HT1080 (cell line): ENCODE measurements at regions not wholly inside any gene's neighbourhood (a gene's known extent, or its start where the extent isn't known, plus 50 kb on each side); places are given as distances from the start of the nearest gene placed in this dataset.

ENCODE experiments used
- DNase-seq: peaks from one replicate; pipeline ENCODE4 v3.0.0-alpha.2; 2015; ENCODE audit warnings: low read depth

DNA sequence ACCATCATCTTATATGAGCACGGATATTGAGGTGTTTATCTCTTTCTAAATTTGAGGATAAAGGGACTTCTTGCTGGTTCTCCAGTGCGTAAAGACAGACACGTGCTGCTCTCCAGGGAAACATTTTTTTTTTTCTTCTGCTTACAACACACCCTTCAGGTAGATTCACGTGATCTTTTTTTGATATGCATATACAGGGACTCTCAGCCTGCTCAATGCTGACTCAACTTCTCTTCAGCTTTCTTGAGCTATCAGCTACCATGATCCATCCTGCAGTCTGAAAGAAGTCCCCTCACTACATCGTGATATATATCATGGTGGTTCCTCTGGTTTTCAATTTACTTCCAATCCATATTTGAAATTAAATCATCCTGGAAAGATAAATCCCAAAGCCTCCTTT is 87.1 kb upstream of the SLITRK3 start:
- DNase-seq = no peak

DNA sequence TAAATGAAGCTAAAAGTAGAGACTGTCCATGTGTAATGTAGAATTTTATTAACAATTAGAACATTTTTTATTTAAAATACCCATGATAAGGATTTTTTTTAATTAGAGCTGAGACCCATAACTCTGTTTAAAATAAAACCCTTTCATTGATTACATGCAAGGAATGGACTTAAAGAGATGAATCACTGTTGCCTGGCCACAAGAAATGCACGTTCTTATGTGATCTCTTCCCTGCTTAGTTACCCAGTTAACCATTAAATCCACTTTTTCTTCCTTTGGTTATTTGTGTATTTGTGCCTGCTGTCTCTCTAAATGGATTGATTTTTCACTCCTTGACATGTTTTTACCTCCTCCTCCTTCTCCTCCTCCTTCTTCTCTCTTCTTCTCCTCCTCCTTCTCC is 83.3 kb upstream of the SLITRK3 start:
- no peak for DNase-seq

GRCh38 chr3:165273411-165273810 is 77.2 kb upstream of the SLITRK3 start:
- DNase-seq = no peak

- DNase-seq = peak; percentile 47
Observed at GRCh38 chr3:165259541-165260193, 63.5 kb upstream of the SLITRK3 start.

GRCh38 chr3:165256554-165257065 is 60.4 kb upstream of the SLITRK3 start:
- DNase-seq = peak; percentile 21

DNA sequence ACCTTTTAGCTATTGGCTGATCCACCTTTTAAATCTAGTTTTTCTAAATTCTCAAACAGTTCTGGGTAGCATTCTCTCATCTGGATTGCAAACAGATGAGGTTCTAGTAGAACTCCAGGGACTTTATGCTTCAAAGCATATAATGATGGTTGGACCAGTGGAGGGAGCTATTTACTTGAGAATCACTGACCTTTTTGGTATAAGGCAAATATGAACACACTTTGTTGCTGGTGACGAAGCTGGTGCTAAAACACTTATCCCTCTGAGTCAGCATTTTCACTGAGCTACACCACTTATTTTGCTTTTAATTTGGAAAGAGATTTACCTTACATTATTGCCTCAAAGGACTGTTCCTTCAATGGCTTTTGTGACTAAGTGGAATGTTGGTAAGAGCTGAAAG is 58.6 kb upstream of the SLITRK3 start:
- peak; percentile 59 for DNase-seq
